ENCODE measurements at regions not wholly inside any gene's neighbourhood (a gene's known extent, or its start where the extent isn't known, plus 50 kb on each side); places are given as distances from the start of the nearest gene placed in this dataset.

DNA sequence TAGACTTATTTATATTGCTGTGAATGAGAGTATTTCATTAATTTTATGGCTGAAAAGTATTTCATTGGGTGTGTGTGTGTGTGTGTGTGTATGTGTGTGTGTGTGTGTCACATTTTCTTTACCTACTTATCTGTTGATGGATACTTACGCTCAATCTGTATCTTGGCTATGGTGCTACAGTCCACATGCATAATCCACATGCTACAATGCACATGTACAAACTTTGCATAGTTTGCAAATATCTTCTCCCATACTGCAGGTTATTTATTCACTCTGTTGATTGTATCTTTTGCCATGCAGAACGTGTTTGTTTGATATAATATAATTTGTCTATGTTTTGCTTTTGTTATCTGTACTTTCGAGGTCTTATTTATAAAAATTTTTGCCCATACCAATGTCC lies 167.8 kb downstream of the RAB28 start:
- DNase-seq: no peak

DNA sequence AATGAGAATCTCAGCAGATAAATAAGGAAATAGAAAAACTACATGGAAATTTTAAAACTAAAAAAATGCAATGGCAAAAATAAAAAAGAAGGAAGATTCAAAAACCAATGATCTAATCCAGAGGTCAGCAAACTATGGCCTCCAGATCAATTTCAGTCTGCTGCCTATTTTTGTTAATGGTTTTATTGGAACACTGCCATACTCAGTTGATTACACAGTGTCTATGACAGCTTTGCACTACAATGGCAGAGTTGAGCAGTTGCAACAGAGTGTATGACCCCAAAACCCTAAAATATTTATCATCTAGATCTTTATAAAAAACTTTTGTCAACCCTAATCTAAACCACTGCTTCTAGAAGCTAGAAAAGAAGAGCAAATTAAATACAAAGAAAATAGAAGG lies 170.3 kb downstream of the RAB28 start:
- peak; percentile 9 for DNase-seq

DNA sequence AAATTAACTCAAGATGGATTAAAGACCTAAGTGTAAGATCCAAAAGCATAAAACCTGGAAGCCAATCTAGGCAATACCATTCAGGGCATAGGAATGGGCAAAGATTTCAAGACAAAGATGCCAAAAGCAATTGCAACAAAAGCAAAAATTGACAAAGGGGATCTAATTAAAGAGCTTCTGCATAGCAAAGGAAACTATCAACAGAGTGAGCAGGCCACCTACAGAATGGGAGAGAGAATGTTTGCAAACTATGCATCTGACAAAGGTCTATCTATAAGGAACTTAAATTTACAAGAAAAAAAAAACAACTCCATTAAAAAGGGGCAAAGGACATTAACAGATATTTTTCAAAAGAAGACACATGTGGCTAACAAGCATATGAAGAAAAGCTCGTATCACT lies 171.9 kb downstream of the RAB28 start:
- DNase-seq: no peak

DNA sequence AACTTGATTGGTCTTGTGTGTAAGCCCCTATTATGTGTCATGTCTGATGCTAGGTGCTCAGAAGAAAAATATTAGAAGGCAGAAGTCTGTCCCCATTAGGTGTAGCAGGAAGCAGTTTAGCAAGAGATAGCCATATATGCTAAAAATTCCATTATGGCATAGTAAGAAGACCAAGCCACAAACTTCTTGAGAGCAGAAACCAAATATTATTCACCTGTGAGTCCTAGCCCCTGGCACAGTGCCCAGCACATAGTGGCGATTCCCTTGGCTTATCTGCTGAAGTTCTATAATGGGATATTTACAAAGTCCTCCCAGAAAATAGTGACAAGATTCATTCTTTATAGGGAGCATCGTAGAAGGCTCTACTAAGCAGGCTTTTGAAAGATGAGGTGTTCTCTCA lies 174.4 kb downstream of the RAB28 start:
- no peak for DNase-seq

DNA sequence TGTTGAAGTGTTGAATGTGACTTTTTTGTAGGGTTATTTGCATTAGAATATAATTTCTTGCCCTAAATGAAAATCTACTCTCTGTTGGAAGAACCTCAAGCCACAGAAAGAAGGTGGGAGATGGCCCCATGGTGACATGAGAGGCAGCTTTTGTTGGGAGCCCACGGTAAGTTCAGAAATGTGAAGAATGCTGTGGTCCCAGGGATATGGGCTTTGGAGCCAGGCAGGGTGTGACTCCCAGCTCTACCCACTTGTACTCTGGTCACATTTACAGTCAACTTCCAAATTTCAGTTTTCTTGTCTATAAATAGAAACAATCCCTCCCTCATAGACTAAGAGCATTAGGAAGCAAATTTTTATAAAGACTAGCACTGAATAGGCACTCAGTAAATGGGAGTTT lies 177.8 kb downstream of the RAB28 start:
- no peak for DNase-seq

DNA sequence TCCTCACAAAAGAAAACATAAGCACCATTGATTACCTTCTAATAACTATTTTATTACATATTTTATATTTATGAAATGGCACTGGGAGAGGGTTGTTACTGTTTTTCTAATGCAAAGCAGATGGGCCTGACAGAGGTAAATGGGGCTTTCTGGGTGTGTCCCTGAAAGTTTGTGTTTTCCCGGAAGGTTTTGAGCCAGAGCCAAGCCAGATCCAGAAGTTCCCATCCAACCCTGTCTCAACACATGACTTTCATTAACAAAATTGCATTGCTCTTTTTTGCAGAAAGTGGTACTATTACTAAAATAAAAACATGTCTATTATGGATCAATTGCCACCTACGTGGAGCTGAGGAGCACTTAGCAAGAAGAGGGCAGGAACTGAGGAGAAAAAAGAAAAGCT lies 181.3 kb downstream of the RAB28 start:
- DNase-seq: no peak

DNA sequence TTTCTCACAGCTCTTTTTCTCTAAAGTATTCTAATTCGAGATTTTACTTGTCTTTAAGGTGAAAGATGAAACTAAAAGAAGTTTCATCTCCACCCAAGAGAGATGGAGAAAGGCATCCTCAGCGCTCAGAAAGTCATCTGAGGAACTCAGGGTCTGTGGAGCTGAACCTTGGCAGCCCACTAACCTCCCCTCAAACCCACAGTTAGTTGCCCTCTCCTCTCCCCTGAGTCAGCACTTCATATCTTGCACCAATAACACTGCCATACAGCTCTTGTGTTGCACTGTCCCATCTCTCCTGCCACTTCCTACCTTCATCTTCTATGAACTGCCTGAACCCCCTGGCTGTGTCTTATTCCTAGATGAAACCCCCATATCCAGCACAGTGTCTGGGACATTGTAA lies 184.8 kb downstream of the RAB28 start:
- no peak for DNase-seq

DNA sequence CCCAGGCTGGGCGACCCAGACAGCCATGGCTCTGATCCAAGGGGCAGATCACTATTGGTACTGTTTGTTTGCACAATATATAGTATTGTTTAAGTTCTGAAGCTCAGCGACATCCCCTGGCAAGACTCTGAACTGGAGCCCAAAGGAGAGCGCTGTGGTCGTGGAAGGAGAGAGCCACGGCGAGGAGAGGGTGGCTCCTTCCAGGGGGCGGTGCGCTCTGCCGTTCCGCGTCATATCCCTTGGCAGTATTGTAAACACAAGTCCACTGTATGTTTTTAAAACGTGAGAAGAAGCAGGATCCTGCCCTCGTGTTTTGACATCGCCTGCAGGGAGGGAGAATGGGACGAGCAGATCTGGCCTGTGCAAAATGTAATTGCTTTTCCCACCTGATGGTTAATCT lies 185.5 kb downstream of the RAB28 start:
- no peak for DNase-seq

DNA sequence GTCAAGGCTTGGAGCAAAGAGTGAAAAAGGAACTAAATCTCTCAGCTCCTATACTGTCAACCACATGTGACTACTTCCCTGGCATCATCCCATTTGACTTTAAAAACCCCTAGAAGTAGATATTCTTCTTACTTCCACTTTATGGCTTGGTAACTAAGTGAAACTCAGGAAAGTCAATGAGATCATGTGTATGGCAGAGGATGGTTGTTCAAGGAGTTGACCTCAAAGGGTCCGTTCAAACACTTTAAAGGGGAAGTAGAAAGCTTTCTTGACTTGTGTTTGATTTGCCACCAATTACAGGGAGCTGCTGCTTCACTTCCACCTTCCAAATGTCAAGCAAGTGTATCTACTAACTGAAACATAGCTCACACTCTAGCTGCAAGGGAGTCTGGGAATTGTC lies 187.2 kb downstream of the RAB28 start:
- no peak for DNase-seq

DNA sequence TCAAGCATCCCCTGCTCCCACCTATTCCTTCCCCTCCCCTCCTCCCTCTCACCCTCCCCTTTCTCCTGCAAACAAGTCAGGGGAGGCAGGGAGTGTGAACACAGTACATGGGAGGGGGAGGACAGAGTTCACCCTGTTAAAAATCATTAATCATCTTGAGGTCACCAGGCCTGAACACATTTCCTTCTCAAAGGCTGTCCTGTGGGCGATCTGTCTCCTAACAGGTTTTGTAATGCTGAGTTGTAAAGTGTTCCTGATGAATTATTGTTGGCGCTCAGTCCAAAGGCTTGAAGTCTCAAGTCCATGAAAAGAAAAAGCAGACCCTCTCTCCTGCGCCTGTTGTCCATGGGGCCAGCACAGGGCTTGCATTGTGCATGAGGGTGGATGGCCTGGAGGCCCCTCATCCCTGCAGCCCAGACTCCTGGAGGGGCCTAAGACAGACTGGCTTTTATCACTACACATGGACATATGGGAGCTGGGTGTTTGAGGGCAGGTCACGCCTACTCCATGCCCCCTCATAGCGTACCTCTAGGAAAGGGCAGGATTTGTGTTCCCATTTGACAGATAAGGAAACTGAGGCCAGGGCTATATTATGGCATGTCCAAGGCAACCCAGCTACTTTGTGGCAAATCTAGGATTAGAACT lies 189.1 kb downstream of the RAB28 start:
- DNase-seq: no peak

DNA sequence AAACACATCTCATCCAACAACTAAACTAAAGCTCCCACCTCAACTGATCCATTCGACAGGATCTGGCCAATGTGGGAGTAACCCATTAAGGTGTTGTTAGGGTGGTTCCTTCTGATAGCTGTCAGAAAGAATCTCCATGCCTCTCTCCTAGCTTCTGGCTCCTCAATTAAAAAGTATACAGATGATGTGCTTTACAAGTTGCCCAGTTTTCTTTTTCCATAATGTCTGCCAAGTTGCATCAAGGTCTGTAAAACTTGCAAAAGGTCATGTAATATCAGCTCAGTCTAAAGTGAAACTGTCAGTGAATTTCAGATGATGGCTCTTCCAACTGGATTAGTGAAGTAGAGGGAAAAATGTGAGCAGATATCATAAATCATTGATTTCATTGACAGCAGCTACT lies 191.8 kb downstream of the RAB28 start:
- no peak for DNase-seq

DNA sequence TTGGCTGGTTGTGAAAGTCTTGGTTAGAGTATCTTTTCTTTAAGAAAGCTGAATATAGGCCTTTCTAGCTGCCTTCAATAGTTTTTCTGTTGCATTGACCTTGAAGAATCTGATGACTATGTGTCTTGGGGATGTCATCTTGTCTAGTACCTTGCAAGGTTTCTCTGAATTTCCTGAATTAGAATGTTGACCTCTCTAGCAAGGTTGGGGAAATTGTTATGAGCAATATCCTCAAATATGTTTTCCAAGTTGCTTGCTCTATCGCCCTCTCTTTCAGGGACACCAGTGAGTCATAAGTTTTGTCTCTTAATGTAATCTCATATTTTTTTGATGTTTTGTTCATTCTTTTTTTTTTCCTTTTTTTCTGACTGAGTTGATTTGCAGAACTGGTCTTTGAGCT lies 194.7 kb downstream of the RAB28 start:
- no peak for DNase-seq

DNA sequence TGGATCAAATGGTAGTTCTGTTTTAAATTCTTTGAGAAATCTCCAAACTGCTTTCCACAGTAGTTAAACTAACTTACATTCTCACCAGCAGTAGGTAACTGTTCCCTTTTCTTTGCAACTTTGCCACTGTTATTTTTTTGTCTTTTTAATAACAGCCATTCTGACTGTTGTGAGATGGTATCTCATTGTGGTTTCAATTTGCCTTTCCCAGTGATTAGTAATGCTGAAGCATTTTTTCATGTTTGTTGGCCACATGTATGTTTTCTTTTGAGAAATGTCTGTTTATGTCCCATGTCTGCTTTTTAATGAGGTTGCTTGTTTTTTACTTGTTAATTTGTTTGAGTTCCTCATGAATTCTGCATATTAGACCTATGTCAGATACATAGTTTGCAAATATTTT lies 198.8 kb downstream of the RAB28 start:
- DNase-seq: no peak

DNA sequence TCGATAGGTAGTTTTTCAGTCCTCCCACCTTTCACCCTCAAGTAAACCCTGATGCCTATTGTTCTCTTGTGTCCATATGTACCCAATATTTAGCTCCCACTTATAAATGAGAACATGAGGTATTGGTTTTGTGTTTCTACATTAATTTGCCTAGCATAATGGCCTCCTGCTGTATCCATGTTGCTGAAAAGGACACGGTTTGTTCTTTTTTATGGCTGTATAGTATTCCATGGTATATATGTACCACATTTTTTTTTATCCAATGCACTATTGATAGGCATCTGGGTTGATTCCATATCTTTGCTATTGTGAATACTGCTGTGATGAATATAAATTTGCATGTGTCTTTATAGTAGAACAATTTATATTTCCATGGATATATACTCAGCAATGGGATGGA lies 199.2 kb downstream of the RAB28 start:
- DNase-seq: no peak

DNA sequence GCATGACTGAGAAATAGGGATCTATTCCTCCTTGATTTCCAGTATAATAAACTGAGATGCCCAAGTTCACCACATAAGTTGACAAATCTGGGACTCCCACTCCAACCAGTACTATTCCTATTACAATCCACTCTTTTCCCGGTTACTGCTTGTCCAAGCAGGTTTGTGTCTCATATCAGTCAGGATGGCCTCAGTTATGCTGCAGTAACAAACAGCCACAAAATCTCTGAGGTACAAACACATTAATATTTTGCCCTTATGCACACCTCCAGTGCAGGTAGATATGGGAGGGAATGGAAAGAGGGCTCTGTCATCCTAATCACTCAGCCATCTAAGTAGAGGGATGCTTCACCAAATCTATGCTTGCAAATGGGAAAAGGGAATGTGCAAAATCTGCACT lies 207.8 kb downstream of the RAB28 start:
- DNase-seq: no peak

DNA sequence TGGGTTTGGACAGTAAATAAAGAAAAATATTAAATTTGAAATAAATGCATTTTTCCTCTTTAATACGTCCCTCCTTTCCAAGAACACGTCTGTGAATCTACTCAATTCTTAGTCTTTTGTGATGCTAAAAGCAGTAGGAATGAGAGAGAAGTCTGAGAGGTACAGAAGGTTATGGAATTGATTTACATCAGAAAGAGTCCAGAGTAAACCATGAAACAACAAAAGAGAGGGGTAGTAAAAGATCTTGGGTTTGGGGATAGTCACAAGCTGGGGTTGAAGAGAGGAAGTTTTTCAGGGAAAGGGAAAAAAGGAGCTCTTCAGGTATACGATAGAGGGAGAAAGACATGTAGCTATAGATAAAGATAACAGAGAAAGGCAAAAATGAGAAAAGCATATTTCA lies 215.4 kb downstream of the RAB28 start:
- DNase-seq: no peak

DNA sequence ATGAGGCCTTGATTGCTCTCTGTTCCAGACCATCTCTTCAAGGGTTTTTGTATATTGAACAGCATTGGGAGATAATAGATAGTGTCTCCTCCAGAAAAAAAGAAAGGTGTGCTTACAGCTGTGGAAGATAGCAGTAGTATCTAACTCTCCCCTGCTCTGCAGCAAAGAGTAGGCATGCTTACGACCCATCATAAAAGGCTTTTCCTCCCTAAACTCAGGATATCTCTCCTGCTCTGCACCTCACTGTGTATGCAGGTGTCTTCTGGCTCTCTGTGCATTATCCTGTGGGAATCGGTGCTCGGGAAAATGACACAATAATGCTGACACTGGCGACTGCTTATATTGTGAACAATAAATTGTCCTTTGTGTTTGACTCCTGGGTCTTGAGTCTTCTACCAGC lies 216.0 kb downstream of the RAB28 start:
- no peak for DNase-seq

DNA sequence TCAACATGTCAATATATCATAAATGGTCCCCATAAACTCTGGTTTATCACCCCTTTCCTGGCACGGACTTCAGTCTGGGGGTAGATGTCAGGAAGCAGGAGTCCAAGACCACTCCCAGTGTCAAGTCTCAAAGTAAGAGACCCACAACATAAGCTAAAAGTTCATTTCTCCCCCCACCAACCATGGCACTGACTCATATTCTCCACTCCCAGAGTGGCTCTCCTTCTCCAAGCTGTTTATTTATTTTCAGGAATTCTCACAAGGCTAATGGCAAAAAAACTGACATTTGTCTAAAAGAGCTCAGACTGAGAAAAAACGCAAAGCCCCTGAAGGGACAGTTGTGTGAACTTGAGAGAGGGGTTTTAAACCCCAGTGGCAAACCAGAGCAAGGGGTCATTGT lies 217.0 kb downstream of the RAB28 start:
- no peak for DNase-seq

DNA sequence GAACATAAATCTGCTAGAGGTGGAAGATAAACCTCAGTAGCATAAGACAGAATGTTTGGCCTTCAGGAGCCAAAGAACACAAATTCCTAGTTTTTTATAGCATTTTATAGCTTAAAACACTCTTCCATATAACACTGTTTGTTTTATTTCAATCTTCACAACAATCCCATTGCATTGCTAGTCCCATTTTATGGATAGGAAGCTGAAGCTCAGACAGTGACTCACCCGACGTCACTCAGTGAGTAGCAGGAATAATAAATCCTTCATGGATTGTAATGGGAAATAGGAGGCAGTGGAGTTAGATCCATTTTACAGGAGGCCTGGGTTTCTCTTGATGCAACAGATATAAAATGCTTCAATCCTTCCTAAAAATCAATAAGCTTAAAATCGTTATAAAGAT lies 217.5 kb downstream of the RAB28 start:
- DNase-seq: no peak

DNA sequence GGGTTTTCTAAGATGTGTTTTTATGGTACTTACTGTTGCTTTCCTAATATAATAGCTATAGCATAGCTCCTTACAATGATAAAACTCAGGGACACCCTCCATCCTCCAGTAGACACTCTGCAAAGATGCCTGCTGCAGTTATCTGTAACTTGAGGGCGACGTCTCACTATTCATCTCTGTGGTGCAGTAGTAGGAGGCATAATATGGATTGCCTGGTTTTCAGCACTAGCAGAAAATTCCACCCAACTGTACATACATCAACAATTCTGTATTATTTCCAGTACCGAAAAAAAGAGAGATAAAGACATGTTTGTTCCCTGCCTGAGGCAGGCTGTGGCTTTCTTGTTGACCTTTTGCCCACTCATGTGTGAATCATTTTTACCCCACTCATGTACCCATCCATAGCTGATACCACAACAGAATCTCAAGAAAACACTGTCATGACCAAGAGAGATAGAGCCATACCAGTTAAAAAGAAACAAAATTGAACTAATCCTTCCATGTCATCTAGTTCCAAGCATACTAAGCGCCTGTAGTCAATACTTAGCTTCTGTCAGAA lies 220.1 kb downstream of the RAB28 start:
- DNase-seq: no peak

DNA sequence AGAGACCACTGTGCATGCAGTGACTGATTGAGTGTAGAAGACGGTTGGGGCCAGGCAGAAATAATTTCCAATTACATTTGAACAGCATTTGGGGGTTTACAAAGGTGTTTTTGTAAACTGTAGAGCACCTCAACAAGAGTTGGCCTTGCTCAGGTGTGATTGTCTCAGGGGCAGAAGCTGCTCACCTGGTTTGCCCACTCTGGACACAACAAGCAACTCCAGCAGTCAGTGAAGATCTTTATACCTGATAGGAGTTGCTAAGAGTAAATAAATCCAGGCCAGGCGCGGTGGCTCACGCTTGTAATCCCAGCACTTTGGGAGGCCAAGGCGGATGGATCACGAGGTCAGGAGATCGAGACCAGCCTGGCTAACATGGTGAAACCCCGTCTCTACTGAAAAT lies 221.3 kb downstream of the RAB28 start:
- DNase-seq: no peak

DNA sequence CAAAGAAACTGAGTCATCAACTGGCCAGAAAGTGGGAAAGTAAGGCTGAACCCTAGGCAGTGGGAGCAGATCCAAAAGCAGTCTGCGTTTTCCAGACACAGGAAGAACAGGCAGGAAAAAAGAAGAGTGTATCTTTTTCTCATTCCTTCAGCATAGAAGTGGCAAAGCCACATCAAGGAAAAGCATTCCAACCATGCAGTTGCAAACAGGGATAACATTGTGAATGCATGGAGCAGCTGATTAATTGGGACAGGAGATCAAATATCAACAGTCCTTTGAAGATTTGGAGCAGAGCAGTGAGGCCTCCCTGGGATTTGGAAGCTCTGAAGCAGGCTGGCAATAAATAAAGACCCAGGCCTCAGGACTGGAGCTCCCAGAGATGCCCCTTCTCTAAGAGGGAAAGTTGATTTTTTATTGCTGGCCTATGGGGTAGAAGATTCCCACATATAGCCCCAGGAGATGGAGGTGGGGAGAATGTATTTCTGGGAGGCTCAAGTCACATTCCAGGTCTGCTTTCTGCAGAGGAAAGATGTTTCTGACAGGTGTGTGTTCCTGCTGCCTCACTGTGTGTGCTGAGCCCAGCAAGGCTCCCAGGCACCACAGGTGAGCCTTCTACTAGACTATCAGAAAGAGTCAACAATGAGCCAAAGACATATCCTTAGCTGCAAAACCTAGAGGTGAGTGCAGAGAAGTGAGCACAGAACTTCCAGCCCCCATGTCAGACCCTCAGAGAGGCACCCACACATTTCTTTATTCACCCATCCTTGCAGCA lies 222.5 kb downstream of the RAB28 start:
- DNase-seq: no peak

DNA sequence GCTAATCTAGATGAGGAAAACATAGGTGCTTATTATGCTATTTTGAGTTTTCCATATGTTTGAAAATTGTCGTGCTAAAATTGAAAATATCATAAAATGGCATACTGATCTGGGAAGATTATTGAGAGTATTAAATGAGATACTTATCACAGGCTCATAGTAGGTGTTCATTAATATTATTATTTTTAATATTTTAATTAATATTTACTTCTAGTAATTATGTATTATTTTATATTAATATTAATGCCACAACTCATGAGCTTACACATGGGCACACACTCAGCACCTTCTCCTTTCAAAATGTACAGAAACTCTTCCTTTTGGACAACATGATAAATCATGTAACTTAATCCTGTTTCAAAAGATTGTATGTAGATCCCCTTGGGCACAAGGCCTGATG lies 223.6 kb downstream of the RAB28 start:
- no peak for DNase-seq

DNA sequence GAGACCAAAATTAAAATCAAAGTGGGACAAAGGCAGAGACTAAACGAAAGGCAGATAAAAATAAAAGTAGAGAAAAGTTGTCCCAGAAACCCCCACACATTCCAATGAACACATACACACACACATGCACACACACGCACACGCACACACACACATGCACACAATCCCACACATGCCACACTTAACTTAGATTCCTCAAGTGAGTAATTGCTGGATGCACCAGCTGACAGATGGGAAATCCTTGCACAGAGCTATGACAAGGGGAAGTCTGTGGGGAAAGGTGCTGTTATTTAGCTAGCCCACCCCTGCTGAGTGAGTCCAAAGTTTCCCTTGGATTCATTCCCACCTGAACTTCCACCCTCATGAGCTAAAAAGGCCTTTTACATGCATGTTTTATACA lies 233.9 kb downstream of the RAB28 start:
- DNase-seq: no peak

All from DMS53 (cell line).